ENCODE measurements at regions not wholly inside any gene's neighbourhood (a gene's known extent, or its start where the extent isn't known, plus 50 kb on each side); places are given as distances from the start of the nearest gene placed in this dataset.

- Histone ChIP-seq H3K9ac (ENCODE audit: low read depth in 2 of 2, low read length in 2 of 2) (no peak overlapping the region), H3K4me3 (no peak overlapping the region), H3K4me1 (no peaks in the 10 kb centered on the region), H3K36me3 (no peaks in the 10 kb centered on the region), H3K9me3 (no peaks in the 10 kb centered on the region), H3K27ac (no peak overlapping the region), H3K27me3 (no peaks in the 10 kb centered on the region)
- intact Hi-C loops (cut with DNase I), result no loop called here
- TF ChIP-seq CTCF (IDR thresholded peaks at IDR 0.05), result no peak
- DNase-seq, result no peak
These were observed 236.0 kb downstream of the WDR11 start for GRCh38 chr10:121087129-121087528.

- no peak overlapping the region for H3K9ac ChIP-seq (ENCODE audit: low read depth in 2 of 2, low read length in 2 of 2)
- no peaks in the 10 kb centered on the region for H3K9me3 ChIP-seq
- no peak for DNase-seq
These were observed 236.5 kb downstream of the WDR11 start for GRCh38 chr10:121087688-121088087.

GRCh38 chr10:121088524-121088923 is 237.4 kb downstream of the WDR11 start:
- DNase-seq, result no peak
- intact Hi-C loops (cut with DNase I), result no loop called here

More at GRCh38 chr10:121087688-121088087, 236.5 kb downstream of the WDR11 start:
- Histone ChIP-seq H3K36me3 (no peaks in the 10 kb centered on the region), H3K4me3 (no peak overlapping the region), H3K27ac (no peak overlapping the region), H3K4me1 (no peaks in the 10 kb centered on the region), H3K27me3 (no peaks in the 10 kb centered on the region)
- TF ChIP-seq CTCF (IDR thresholded peaks at IDR 0.05), result no peak
- intact Hi-C loops (cut with DNase I), result no loop called here

GRCh38 chr10:121089434-121089833 is 238.3 kb downstream of the WDR11 start:
- intact Hi-C loops (cut with DNase I), result no loop called here
- Histone ChIP-seq H3K9ac (ENCODE audit: low read depth in 2 of 2, low read length in 2 of 2) (no peak overlapping the region), H3K9me3 (no peaks in the 10 kb centered on the region)

More at GRCh38 chr10:121088524-121088923, 237.4 kb downstream of the WDR11 start:
- no peaks in the 10 kb centered on the region for H3K27me3 ChIP-seq
- no peak overlapping the region for H3K9ac ChIP-seq (ENCODE audit: low read depth in 2 of 2, low read length in 2 of 2)
- no peak overlapping the region for H3K27ac ChIP-seq
- TF ChIP-seq CTCF (IDR thresholded peaks at IDR 0.05), result no peak
- H3K9me3 ChIP-seq, result no peaks in the 10 kb centered on the region
- H3K4me1 ChIP-seq, result no peaks in the 10 kb centered on the region
- no peak overlapping the region for H3K4me3 ChIP-seq
- H3K36me3 ChIP-seq, result no peaks in the 10 kb centered on the region

GRCh38 chr10:121091961-121092719 is 241.0 kb downstream of the WDR11 start:
- DNase-seq, result no peak
- intact Hi-C loops (cut with DNase I), result no loop called here
- TF ChIP-seq CTCF (IDR thresholded peaks at IDR 0.05), result no peak

More at GRCh38 chr10:121089434-121089833, 238.3 kb downstream of the WDR11 start:
- no peaks in the 10 kb centered on the region for H3K4me1 ChIP-seq
- no peaks in the 10 kb centered on the region for H3K36me3 ChIP-seq
- TF ChIP-seq CTCF (IDR thresholded peaks at IDR 0.05), result no peak
- no peak overlapping the region for H3K27ac ChIP-seq
- DNase-seq, result no peak
- H3K27me3 ChIP-seq, result no peaks in the 10 kb centered on the region
- no peak overlapping the region for H3K4me3 ChIP-seq

More at GRCh38 chr10:121091961-121092719, 241.0 kb downstream of the WDR11 start:
- Histone ChIP-seq H3K27me3 (no peaks in the 10 kb centered on the region), H3K4me1 (no peaks in the 10 kb centered on the region), H3K27ac (no peak overlapping the region), H3K9ac (ENCODE audit: low read depth in 2 of 2, low read length in 2 of 2) (no peak overlapping the region), H3K4me3 (no peak overlapping the region), H3K36me3 (no peaks in the 10 kb centered on the region), H3K9me3 (no peaks in the 10 kb centered on the region)
